Right ventricle myocardium superior (tissue), 1 donor: ENCODE measurements at regions not wholly inside any gene's neighbourhood (a gene's known extent, or its start where the extent isn't known, plus 50 kb on each side); places are given as distances from the start of the nearest gene placed in this dataset.
A peak's percentile ranks its signal among the peaks of the same experiment; 100 is the strongest.

Source experiments
- ATAC-seq: fragments of 200-7000 bp; cut with Tn5 transposase; one replicate; pipeline ENCODE4 v1.9.1; 2020; ENCODE audit warnings: mild to moderate bottlenecking; ENCODE audit not compliant: poor library complexity
- DNase-seq: peaks from one replicate; pipeline ENCODE4 v3.0.0-alpha.2; 2020
- intact Hi-C: fragments of 100-400 bp; cut with DNase I; formaldehyde crosslinking; loops from one replicate; pipeline ENCODE4 v1.11.2; 2022
- donor health status: DM: no; HTN: yes; CAD: no; lungs with severe emphysema.

GRCh38 chr2:100222844-100223243 is 80.5 kb upstream of the AFF3 start:
- intact Hi-C loops, result no loop called here
- DNase-seq (no peak), ATAC-seq (no peak)

- no peak for ATAC-seq
- DNase-seq, result no peak
- intact Hi-C loops, result no loop called here
Observed at GRCh38 chr2:100218552-100218951, 76.2 kb upstream of the AFF3 start.

GRCh38 chr2:100217323-100217722 is 74.9 kb upstream of the AFF3 start:
- DNase-seq, result no peak
- no peak for ATAC-seq
- intact Hi-C loops, result no loop called here

- DNase-seq, result no peak
- intact Hi-C loops, result no loop called here
- ATAC-seq, result no peak
Observed at GRCh38 chr2:100216015-100216414, 73.6 kb upstream of the AFF3 start.

GRCh38 chr2:100215371-100215770 is 73.0 kb upstream of the AFF3 start:
- no peak for ATAC-seq
- intact Hi-C loops, result no loop called here
- DNase-seq, result no peak

- ATAC-seq (peak; percentile 54), DNase-seq (peak; percentile 62)
- intact Hi-C loops, result no loop called here
Observed at GRCh38 chr2:100214265-100214971, 72.0 kb upstream of the AFF3 start.

GRCh38 chr2:100213595-100213994 is 71.2 kb upstream of the AFF3 start:
- DNase-seq (peak; percentile 83), ATAC-seq (peak; percentile 92)
- intact Hi-C loops, result no loop called here

GRCh38 chr2:100212850-100213249 is 70.5 kb upstream of the AFF3 start:
- peak; percentile 47 for ATAC-seq
- intact Hi-C loops, result no loop called here

GRCh38 chr2:100211521-100211920 is 69.1 kb upstream of the AFF3 start:
- ATAC-seq (no peak), DNase-seq (no peak)
- intact Hi-C loops, result no loop called here

More at GRCh38 chr2:100212850-100213249, 70.5 kb upstream of the AFF3 start:
- no peak for DNase-seq

GRCh38 chr2:100208141-100208770 is 65.9 kb upstream of the AFF3 start:
- ATAC-seq (peak; percentile 47), DNase-seq (no peak)
- intact Hi-C loops, result no loop called here

- intact Hi-C loops, result no loop called here
- DNase-seq, result no peak
- peak; percentile 19 for ATAC-seq
Observed at GRCh38 chr2:100207411-100207885, 65.1 kb upstream of the AFF3 start.

- intact Hi-C loops, result no loop called here
- ATAC-seq (no peak), DNase-seq (no peak)
Observed at GRCh38 chr2:100206731-100207255, 64.4 kb upstream of the AFF3 start.

- no peak for ATAC-seq
- DNase-seq, result no peak
- intact Hi-C loops, result no loop called here
Observed at GRCh38 chr2:100205174-100205573, 62.8 kb upstream of the AFF3 start.

- intact Hi-C loops, result no loop called here
- no peak for ATAC-seq
- no peak for DNase-seq
Observed at GRCh38 chr2:100202567-100202966, 60.2 kb upstream of the AFF3 start.

- DNase-seq (no peak), ATAC-seq (no peak)
- intact Hi-C loops, result no loop called here
Observed at GRCh38 chr2:100200985-100201384, 58.6 kb upstream of the AFF3 start.

- ATAC-seq (no peak), DNase-seq (no peak)
- intact Hi-C loops, result no loop called here
Observed at GRCh38 chr2:100199421-100199820, 57.0 kb upstream of the AFF3 start.

- DNase-seq, result no peak
- ATAC-seq, result no peak
- intact Hi-C loops, result no loop called here
Observed at GRCh38 chr2:100198461-100199230, 56.3 kb upstream of the AFF3 start.

- intact Hi-C loops, result no loop called here
- ATAC-seq (peak; percentile 83), DNase-seq (peak; percentile 84)
Observed at GRCh38 chr2:100197631-100198153, 55.3 kb upstream of the AFF3 start.

GRCh38 chr2:100196786-100197494 is 54.5 kb upstream of the AFF3 start:
- intact Hi-C loops, result no loop called here
- no peak for ATAC-seq
- DNase-seq, result no peak
